IMR-90 (cell line): ENCODE measurements at regions not wholly inside any gene's neighbourhood (a gene's known extent, or its start where the extent isn't known, plus 50 kb on each side); places are given as distances from the start of the nearest gene placed in this dataset.

Experiments
- ATAC-seq: fragments of 200-7000 bp; cut with Tn5 transposase; 2 replicates; pipeline ENCODE4 v1.9.1; 2020; ENCODE audit warnings: low read depth, mild to moderate bottlenecking, moderate library complexity
- BruUV-seq: library from RNA; stranded (reverse); fragments of 400-500 nt; replicated peaks from 2 replicates; lab custom pipeline; 2021; lab: Mats Ljungman, UMichigan
- CTCF ChIA-PET: fragments of 300-600 bp; formaldehyde crosslinking; extraction: SDS; loops from one replicate; lab custom pipeline; 2021; ENCODE audit warnings: antibody characterized with exemption; lab: Yijun Ruan, JAX
- POLR2A ChIA-PET: fragments of 300-600 bp; sonication (Branson Sonifier 250); formaldehyde crosslinking; loops from one replicate; lab custom pipeline; 2022; ENCODE audit warnings: antibody characterized with exemption; ENCODE audit not compliant: unreplicated experiment; lab: Charles Lee
- DNase-seq: peaks from one replicate; pipeline ENCODE4 v3.0.0; 2013
- H2AFZ ChIP-seq: replicated peaks from 2 replicates; pipeline ENCODE3; 2013; ENCODE audit warnings: low read length, mild to moderate bottlenecking; ENCODE audit not compliant: poor library complexity
- H2AK5ac ChIP-seq: 2 replicates; pipeline ENCODE4 v1.6.1; 2013; ENCODE audit warnings: low read depth, low read length, inconsistent platforms
- H2AK9ac ChIP-seq: replicated peaks from 2 replicates; pipeline ENCODE3; 2013; ENCODE audit warnings: mild to moderate bottlenecking, low read depth, low read length, moderate library complexity; ENCODE audit not compliant: poor library complexity
- H2BK120ac ChIP-seq: 2 replicates; pipeline ENCODE4 v1.6.1; 2013; ENCODE audit warnings: low read depth, low read length, inconsistent platforms
- H2BK15ac ChIP-seq: 3 replicates; pipeline ENCODE4 v1.6.1; 2013; ENCODE audit warnings: low read depth, low read length, inconsistent platforms
- H2BK20ac ChIP-seq: 2 replicates; pipeline ENCODE4 v1.6.1; 2013; ENCODE audit warnings: low read depth, mild to moderate bottlenecking, inconsistent platforms, low read length, moderate library complexity
- H2BK5ac ChIP-seq: 2 replicates; pipeline ENCODE4 v1.6.1; 2013; ENCODE audit warnings: mild to moderate bottlenecking, low read depth, low read length, inconsistent platforms; ENCODE audit not compliant: poor library complexity, severe bottlenecking
- H3K14ac ChIP-seq: replicated peaks from 2 replicates; pipeline ENCODE4 v1.6.1; 2013; ENCODE audit warnings: low read depth, low read length, inconsistent platforms
- H3K18ac ChIP-seq: 2 replicates; pipeline ENCODE4 v1.6.1; 2013; ENCODE audit warnings: low read depth, low read length, control low read depth
- H3K23ac ChIP-seq: 2 replicates; pipeline ENCODE4 v1.6.1; 2013; ENCODE audit warnings: low read depth, low read length, inconsistent platforms
- H3K27ac ChIP-seq: 2 replicates; pipeline ENCODE4 v1.5.1; 2013; ENCODE audit warnings: mild to moderate bottlenecking, control low read depth, low read length; ENCODE audit not compliant: insufficient read depth
- H3K27me3 ChIP-seq: 2 replicates; pipeline ENCODE4 v1.6.1; 2013; ENCODE audit warnings: low read length; ENCODE audit not compliant: control insufficient read depth, insufficient read depth
- H3K36me3 ChIP-seq: 2 replicates; pipeline ENCODE4 v1.6.1; 2013; ENCODE audit warnings: low read length, mixed read lengths; ENCODE audit not compliant: control insufficient read depth, insufficient read depth
- H3K4ac ChIP-seq: 2 replicates; pipeline ENCODE4 v1.6.1; 2013; ENCODE audit warnings: low read depth, low read length, inconsistent platforms
- H3K4me1 ChIP-seq: 2 replicates; pipeline ENCODE4 v1.6.1; 2013; ENCODE audit warnings: low read length, mixed read lengths; ENCODE audit not compliant: control insufficient read depth, insufficient read depth
- H3K4me2 ChIP-seq: 2 replicates; pipeline ENCODE4 v1.6.1; 2013; ENCODE audit warnings: low read depth, mild to moderate bottlenecking, control low read depth, low read length, moderate library complexity
- H3K4me3 ChIP-seq: 2 replicates; pipeline ENCODE4 v1.5.1; 2013; ENCODE audit warnings: low read depth, mild to moderate bottlenecking, control low read depth, low read length, moderate library complexity; ENCODE audit not compliant: insufficient read depth
- H3K56ac ChIP-seq: 2 replicates; pipeline ENCODE4 v1.6.1; 2013; ENCODE audit warnings: low read length, inconsistent platforms; ENCODE audit not compliant: insufficient read depth; ENCODE audit errors: extremely low read depth
- H3K79me1 ChIP-seq, 2 experiments: 2 replicates each; pipeline ENCODE4 v1.6.1; 2013; ENCODE audit warnings: low read length in 2 of 2, inconsistent platforms in 1 of 2, low read depth in 1 of 2
- H3K9ac ChIP-seq: 2 replicates; pipeline ENCODE4 v1.6.1; 2013; ENCODE audit warnings: low read depth, low read length, control low read depth
- H3K9me1 ChIP-seq: 2 replicates; pipeline ENCODE4 v1.6.1; 2013; ENCODE audit warnings: low read length, inconsistent platforms; ENCODE audit not compliant: insufficient read depth
- H3K9me3 ChIP-seq: 2 replicates; pipeline ENCODE4 v1.6.1; 2013; ENCODE audit warnings: low read length; ENCODE audit not compliant: control insufficient read depth, insufficient read depth
- H4K20me1 ChIP-seq: 2 replicates; pipeline ENCODE4 v1.6.1; 2013; ENCODE audit warnings: low read length, inconsistent platforms; ENCODE audit not compliant: insufficient read depth
- H4K5ac ChIP-seq: 2 replicates; pipeline ENCODE4 v1.6.1; 2013; ENCODE audit warnings: mild to moderate bottlenecking, low read depth, low read length, control low read depth
- H4K8ac ChIP-seq, 2 experiments: 2 replicates each; pipeline ENCODE4 v1.6.1; 2013; ENCODE audit warnings: low read depth in 2 of 2, low read length in 2 of 2, control low read depth in 1 of 2, inconsistent platforms in 1 of 2
- H4K91ac ChIP-seq: 2 replicates; pipeline ENCODE4 v1.6.1; 2013; ENCODE audit warnings: low read depth, low read length, inconsistent platforms; ENCODE audit not compliant: insufficient read depth
- BHLHE40 ChIP-seq: fragments of 150-350 bp; IDR thresholded peaks from 2 replicates; pipeline ENCODE4 v1.6.1; 2016; ENCODE audit warnings: mild to moderate bottlenecking, low read depth, low read length
- CEBPB ChIP-seq: IDR thresholded peaks from 2 replicates; pipeline ENCODE4 v1.6.1; 2012; ENCODE audit warnings: low read depth, low read length, improper control_type of control experiment
- CHD1 ChIP-seq: IDR thresholded peaks from 2 replicates; pipeline ENCODE4 v1.6.1; 2012; ENCODE audit warnings: low read depth, low read length, improper control_type of control experiment
- CTCF ChIP-seq: conservative IDR thresholded peaks from 2 replicates; pipeline ENCODE4 v1.5.1; 2012; ENCODE audit warnings: mild to moderate bottlenecking, low read depth, low read length, improper control_type of control experiment
- ELK1 ChIP-seq: fragments of 150-350 bp; IDR thresholded peaks from 2 replicates; pipeline ENCODE4 v1.6.1; 2016; ENCODE audit warnings: low read depth, mild to moderate bottlenecking, low read length, moderate library complexity, borderline replicate concordance
- FOS ChIP-seq: fragments of 150-350 bp; IDR thresholded peaks from 2 replicates; pipeline ENCODE4 v1.6.1; 2016; ENCODE audit warnings: low read depth, low read length
- MAFK ChIP-seq: IDR thresholded peaks from 2 replicates; pipeline ENCODE4 v1.6.1; 2012; ENCODE audit warnings: low read depth, low read length, improper control_type of control experiment
- MAZ ChIP-seq: IDR thresholded peaks from 2 replicates; pipeline ENCODE4 v1.6.1; 2012; ENCODE audit warnings: low read depth, mild to moderate bottlenecking, low read length, improper control_type of control experiment, moderate library complexity, borderline replicate concordance
- MXI1 ChIP-seq: IDR thresholded peaks from 2 replicates; pipeline ENCODE4 v1.6.1; 2012; ENCODE audit warnings: low read depth, mild to moderate bottlenecking, low read length, moderate library complexity, borderline replicate concordance
- NFE2L2 ChIP-seq: fragments of 150-350 bp; IDR thresholded peaks from 2 replicates; pipeline ENCODE4 v1.6.1; 2016; ENCODE audit warnings: low read depth, mild to moderate bottlenecking, low read length
- POLR2A ChIP-seq: IDR thresholded peaks from 2 replicates; pipeline ENCODE4 v1.6.1; 2012; ENCODE audit warnings: mild to moderate bottlenecking, low read depth, low read length
- RAD21 ChIP-seq: IDR thresholded peaks from 2 replicates; pipeline ENCODE4 v1.6.1; 2012; ENCODE audit warnings: low read length, improper control_type of control experiment
- RCOR1 ChIP-seq: IDR thresholded peaks from 2 replicates; pipeline ENCODE4 v1.6.1; 2012; ENCODE audit warnings: mild to moderate bottlenecking, low read length, improper control_type of control experiment; ENCODE audit not compliant: insufficient replicate concordance
- RFX5 ChIP-seq: IDR thresholded peaks from 2 replicates; pipeline ENCODE4 v1.8.0; 2012; ENCODE audit warnings: low read depth, mild to moderate bottlenecking, low read length, moderate library complexity
- SMC3 ChIP-seq: fragments of 150-350 bp; IDR thresholded peaks from 2 replicates; pipeline ENCODE4 v1.6.1; 2016; ENCODE audit warnings: low read depth, mild to moderate bottlenecking, antibody characterized with exemption, low read length, moderate library complexity
- USF2 ChIP-seq: fragments of 150-350 bp; IDR thresholded peaks from 2 replicates; pipeline ENCODE4 v1.6.1; 2017; ENCODE audit warnings: mild to moderate bottlenecking, antibody characterized with exemption, low read length, low read depth
- WGBS, 2 experiments: methylation state at CpG; one replicate each; pipeline versions ENCODE4 v1.1.5 to v1.1.7; 2013; ENCODE audit warnings: missing lambda C conversion rate in 2 of 2; ENCODE audit not compliant: insufficient read length in 1 of 2; ENCODE audit errors: extremely low coverage in 2 of 2; 5-methylcytosine and 5-hydroxymethylcytosine counted together
- dilution Hi-C: fragments of 300-500 bp; cut with HindIII; formaldehyde crosslinking; loops from one replicate; pipeline ENCODE4 v1.14.3; 2018; ENCODE audit warnings: low sequenced_read_pairs; ENCODE audit not compliant: unreplicated experiment
- in situ Hi-C: fragments of 300-500 bp; cut with MboI; formaldehyde crosslinking; loops from 3 replicates; pipeline ENCODE4 v1.14.3; 2019; ENCODE audit warnings: low sequenced_read_pairs, inconsistent platforms, mixed read lengths
- intact Hi-C: fragments of 100-400 bp; cut with micrococcal nuclease; formaldehyde crosslinking; loops from 2 replicates; pipeline ENCODE4 v1.10.0; 2022

GRCh38 chr3:105197863-105198262 is 168.8 kb upstream of the ALCAM start:
- H3K4me1 ChIP-seq, result peaks cover 2% of the 10 kb centered on the region; the same call in 1 of the 2 replicates
- no peak overlapping the region for H2AFZ ChIP-seq

More at GRCh38 chr3:105197863-105198262, 168.8 kb upstream of the ALCAM start:
- Histone ChIP-seq H3K4me3 (no peak overlapping the region), H2BK120ac (no peak overlapping the region), H3K18ac (no peak overlapping the region), H3K9me1 (no peaks in the 10 kb centered on the region), H3K27ac (no peak overlapping the region), H3K79me1 (no peaks in the 10 kb centered on the region), H3K4me2 (no peak overlapping the region), H4K91ac (no peak overlapping the region), H2BK20ac (no peak overlapping the region), H2BK5ac (no peak overlapping the region), H2AK9ac (no peak overlapping the region), H3K14ac (no peak overlapping the region), H3K56ac (no peak overlapping the region), H2BK15ac (no peak overlapping the region), H4K20me1 (no peaks in the 10 kb centered on the region), H3K9ac (no peak overlapping the region), H2AK5ac (no peak overlapping the region), H3K9me3 (no peaks in the 10 kb centered on the region), H3K27me3 (no peaks in the 10 kb centered on the region), H4K8ac (no peak overlapping the region), H3K36me3 (no peaks in the 10 kb centered on the region), H3K23ac (no peak overlapping the region), H3K4ac (no peak overlapping the region), H4K5ac (no peak overlapping the region)
- DNase-seq (no peak), ATAC-seq (no peak)
- dilution Hi-C loops (no loop called here), intact Hi-C loops (no loop called here), in situ Hi-C loops (no loop called here)
- POLR2A ChIA-PET, result no interaction called here
- no peak for TF ChIP-seq MXI1
- no peak for TF ChIP-seq RFX5
- TF ChIP-seq SMC3, result no peak
- TF ChIP-seq BHLHE40, result no peak
- TF ChIP-seq ELK1, result no peak
- no peak for TF ChIP-seq FOS
- TF ChIP-seq CHD1, result no peak
- no peak for TF ChIP-seq POLR2A
- no peak for TF ChIP-seq USF2
- TF ChIP-seq MAZ, result no peak
- no peak for TF ChIP-seq CTCF
- no peak for TF ChIP-seq RCOR1
- TF ChIP-seq MAFK, result no peak
- no peak for TF ChIP-seq CEBPB
- no peak for TF ChIP-seq RAD21
- no peak for TF ChIP-seq NFE2L2
- CTCF ChIA-PET, result no interaction called here
- WGBS, 2 experiments, result 27% methylated on average over 2 of the region's 2 CpGs; no CpG with 5 or more reads in 1 of the 2 experiments
- no TSS peak for BruUV-seq
